ENCODE measurements at regions not wholly inside any gene's neighbourhood (a gene's known extent, or its start where the extent isn't known, plus 50 kb on each side); places are given as distances from the start of the nearest gene placed in this dataset.
"Not testable (repeated sequence)": the region's sequence is repeated elsewhere in the genome, so short reads cannot be mapped to it uniquely, and the experiment has no call there.

- no peak for DNase-seq
Measured at GRCh38 chr7:85396676-85397075, 209.8 kb upstream of the SEMA3D start.

DNA sequence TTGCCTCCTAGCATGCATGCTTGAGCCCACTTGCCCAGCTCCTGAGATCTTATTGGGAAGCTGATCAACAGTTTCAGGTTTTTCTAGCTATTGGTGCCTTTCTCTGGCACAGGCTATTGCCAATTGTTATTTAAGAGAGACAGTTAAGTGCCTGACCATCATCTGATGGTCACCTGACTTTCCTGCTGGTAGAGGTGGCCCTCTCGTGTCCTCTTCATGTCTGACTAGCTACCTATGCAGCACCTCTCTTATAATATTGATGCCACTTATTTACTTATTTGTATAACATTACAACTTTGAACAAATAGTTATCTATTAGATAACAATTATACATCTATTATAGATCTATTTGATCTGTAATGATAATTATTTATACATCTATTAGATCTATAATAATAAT, 205.9 kb upstream of the SEMA3D start:
- DNase-seq, result no peak

GRCh38 chr7:85392326-85392725, 205.5 kb upstream of the SEMA3D start:
- DNase-seq, result no peak

DNA sequence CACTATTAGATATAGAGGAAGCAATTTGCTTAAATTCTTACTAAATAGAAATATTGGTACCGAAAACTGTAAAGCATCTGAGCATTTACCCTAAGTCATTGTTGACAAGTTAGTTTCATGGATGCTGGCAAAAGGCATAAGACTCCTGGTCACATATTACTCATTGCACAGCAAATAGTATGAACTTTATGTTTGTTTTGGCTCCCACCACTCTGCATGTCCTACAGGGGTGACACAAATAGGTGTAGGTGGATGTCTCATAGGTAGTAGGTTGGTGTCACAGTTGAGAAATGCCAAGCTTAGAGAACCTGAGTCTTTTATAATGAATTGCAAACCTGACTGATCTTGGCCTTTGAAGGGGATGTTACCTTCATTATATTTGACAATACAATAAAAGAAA, 199.6 kb upstream of the SEMA3D start:
- no peak for DNase-seq

GRCh38 chr7:85384392-85384791, 197.5 kb upstream of the SEMA3D start:
- no peak for DNase-seq

DNA sequence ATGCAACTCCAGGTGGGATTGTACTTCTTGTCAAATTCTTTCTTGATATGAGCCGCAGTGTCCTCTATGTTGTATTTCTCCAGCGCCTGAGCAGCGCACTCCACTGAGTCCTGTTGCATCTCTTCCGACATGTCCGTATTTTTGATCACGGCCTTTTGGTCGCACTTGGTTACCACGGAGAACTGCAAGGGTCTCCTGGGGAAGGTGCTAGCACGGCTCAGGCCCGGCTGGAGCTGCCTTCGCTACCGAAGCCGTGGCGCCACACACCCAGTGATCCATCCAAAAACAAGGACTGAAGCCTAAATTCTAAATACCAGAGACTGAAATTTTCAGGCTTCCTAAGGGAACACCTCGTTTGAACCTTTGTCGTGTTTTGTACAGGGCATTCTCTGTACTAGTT, 194.4 kb upstream of the SEMA3D start:
- no peak for DNase-seq

DNA sequence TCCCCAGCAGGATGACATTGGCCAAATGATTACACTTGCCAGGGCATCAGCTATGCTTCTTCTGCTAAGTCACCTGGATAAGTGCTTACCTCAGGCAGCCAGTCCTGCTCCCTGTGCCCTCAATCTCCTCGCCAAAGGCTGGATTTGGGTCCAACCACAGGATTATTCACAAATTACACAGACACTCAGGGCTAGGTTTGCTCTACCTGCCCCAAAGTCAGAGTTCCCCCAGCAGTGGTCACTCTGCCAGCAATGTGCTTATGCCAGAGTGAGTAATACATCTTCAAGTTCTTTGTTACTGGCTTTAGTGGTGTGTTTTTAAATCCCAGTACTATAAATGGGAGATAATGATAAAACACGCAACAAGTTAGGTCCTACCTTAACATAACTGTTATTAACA, 189.7 kb upstream of the SEMA3D start:
- DNase-seq, result no peak

DNA sequence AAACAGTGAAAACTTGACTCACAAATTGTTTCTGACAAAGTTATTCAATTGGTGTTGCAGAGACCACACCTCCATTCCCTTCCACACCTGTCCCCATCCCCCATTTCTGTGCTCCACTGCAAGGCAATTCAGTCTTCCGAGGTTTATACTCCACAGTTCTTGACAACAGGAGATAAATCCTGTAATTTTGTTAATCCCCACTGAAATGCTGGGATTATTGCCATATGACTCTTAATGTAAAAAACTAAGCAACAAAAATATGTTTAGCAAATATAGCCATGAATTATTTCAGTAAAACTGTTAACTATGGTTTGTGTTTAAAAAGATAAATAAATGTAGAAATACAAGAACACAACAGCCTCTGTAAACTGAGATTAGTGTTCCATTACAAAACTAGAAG, 170.1 kb upstream of the SEMA3D start:
- no peak for DNase-seq

DNA sequence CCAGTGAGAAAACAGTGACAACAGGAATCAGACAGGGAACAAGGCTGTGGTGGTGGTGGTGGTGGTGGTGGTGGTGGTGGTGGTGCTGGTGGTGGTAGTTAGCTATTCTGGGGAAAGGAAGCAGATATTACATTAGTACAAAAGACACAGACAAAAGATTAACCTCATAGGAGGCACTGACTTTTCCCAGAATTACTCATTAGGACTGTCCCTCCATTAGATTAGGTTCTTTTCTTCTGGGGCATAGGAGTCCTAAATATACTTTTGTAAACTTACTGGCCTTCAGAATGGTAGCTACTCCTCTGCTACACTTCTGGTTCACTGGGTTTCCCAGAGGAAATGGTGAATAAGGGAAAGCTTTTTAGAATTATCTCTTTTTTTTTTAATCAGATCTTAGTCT, 156.6 kb upstream of the SEMA3D start:
- no peak for DNase-seq

- DNase-seq, result no peak
Measured at GRCh38 chr7:85342781-85343180, 155.9 kb upstream of the SEMA3D start.

DNA sequence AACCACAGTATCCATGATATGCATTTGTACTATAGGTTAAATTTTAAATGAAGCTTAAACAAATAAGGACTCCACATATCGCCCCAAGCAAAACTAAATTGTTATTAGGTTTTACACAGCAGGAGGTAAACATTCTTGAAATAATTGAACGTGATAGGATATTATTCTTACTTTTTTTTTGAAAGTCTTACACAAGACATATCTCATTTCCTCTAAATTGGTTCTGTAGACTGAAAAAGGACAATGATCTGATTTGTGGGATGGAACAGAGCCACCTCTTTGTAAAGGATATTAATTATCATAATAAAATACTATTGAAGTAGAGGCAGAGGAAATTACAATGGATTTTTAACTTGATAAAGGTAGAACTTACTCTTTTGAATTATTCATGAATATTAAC, 155.1 kb upstream of the SEMA3D start:
- DNase-seq, result no peak

- no peak for DNase-seq
Measured at GRCh38 chr7:85341121-85341520, 154.3 kb upstream of the SEMA3D start.

- DNase-seq, result no peak
Measured at GRCh38 chr7:85336086-85336485, 149.2 kb upstream of the SEMA3D start.

GRCh38 chr7:85335113-85335512, 148.3 kb upstream of the SEMA3D start:
- not testable (repeated sequence) for DNase-seq

DNA sequence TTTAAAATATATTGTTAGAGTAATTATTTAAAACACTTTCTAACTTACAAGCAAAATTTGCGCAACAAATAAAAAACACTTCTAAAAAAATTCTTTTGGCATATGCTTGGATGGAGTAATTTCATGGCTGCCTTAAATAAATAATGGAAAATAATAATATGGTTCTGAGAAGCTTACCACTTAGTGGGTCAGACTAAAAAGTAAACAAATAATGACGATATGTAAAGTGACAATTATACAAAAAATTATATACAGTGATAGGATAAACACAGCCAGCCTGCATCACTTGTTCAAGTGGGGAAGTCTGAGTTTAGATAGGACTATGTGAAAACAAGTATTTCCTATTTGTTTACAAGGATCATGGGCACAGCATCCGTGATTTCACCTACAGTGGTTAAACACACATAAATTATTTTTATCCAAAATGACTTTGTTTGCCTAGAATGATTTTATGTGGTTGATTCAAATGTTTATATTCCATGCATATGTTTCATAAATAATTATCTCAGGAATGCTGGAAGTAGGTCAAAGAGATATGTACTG, 141.7 kb upstream of the SEMA3D start:
- no peak for DNase-seq

GRCh38 chr7:85324145-85324799, 137.4 kb upstream of the SEMA3D start:
- DNase-seq, result no peak

DNA sequence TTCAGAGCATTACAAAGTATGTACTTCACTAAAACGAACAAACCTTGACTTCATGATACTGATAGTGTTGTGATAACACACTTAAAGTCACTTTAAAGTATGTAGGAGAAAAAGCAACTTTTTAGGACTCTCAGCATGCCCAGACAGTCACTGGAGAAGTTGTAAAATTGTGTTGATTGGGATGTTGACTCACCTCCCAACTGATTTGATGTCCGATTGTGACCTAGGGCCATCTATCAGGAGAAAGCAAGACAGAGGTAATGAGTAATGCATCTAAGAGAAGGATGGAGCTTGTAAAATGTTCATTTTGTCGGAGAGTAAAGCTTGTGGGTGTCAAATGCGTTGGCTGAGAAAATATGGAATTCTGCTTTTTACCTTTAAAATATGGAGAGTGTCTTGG, 135.4 kb upstream of the SEMA3D start:
- no peak for DNase-seq

DNA sequence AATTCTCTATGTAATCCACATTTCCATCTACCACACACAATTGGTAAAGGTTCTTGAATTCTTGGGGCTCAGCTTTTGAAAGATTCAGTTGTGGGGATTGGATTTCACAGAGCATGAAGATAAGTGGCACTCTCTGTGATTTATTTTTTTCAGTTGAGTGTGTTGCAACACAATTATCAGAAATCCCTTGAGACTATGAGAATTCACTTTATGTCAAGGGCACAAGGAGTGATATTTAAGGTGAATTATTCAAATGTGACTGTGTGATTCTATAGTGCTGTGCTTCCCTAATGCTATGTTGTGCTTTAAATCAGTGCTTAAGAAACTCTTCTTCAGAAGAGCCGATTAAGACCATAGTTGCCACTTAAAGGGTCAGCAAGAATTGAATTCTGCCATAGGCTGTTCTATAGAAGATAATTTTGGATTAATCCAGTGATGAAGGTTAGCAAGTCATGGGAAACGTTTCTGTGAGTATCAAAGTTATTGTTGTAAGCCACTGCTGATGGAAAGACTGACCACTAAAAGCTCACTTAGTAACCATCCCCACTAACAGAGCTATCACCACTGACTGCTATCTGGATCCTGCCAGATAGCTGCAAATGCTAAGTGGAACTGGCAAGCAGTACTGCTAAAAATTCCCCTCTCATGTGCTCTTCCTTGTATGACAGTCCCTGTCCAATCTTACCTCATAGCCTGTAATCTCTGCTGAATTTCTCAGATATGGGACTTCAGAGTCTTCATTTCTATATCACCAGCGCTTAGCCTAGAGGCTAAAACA, 134.0 kb upstream of the SEMA3D start:
- no peak for DNase-seq

- no peak for DNase-seq
Measured at GRCh38 chr7:85316489-85316888, 129.6 kb upstream of the SEMA3D start.

- DNase-seq, result no peak
Measured at GRCh38 chr7:85310301-85310700, 123.4 kb upstream of the SEMA3D start.

DNA sequence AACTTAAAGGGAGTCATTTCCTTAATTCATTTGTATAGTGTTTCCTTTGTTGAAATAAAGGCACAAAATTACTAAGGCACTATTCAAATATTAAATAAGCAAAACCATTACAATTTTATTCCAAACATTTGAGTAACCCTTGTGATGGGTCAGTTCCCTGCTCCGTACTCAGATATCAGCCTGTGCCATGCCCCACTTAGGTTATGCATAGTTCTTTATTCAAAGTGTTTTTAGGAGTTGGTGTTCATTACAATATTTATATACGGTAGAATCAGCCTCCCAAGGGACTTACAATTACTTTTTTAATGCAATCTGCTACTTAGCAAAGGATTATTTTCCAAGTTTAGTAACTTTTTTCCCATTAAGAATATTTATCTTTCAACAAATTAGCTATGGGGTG, 119.3 kb upstream of the SEMA3D start:
- no peak for DNase-seq

DNA sequence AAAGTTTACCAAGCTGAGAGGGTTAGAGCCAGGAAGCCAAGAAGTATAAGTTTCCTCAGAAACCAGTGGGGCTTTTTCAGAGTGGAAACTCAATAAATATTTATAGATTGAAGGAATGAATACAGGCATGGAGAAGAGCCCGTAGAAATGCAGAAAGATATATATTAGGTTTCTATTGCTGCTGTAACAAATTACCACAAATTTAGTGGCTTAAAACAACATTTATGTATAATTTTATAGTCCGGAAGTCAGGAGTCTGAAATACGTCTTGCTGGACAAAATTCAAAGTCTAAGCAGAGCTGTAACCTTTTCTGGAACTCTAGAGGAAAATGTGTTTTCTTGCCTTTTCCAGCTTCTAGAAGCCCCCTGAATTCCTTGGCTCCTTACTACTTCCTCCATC, 107.3 kb upstream of the SEMA3D start:
- DNase-seq, result no peak

DNA sequence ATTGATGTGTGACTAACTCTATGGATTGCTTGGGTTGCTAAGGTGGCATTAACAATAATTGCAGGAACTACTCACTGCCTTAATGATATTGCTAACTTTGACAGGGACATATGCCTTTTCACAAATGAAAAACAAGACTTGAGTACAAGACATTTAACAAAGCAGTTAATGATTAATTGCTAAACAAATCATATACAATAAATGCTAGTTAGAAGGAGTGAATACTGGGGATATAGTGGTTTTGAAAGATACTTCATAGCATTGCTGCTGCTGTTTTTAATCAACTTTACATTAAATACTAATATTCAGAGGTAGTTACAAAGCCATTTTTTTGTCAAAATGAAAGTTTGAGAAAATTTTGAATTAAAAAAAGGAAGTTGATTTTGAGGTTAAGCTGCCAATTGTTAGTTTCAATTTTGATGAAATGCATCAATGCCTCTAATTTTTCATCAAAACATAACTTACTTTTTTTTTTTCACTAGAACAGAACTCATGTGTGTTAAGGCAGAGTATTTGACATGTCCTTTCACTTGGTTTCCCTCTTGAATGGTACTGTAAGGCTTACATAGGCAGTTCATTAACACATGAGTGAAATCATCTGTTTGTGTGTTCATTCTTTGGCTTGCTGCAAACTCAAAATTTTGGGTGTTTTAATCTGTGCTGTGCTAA, 106.2 kb upstream of the SEMA3D start:
- DNase-seq, result no peak

DNA sequence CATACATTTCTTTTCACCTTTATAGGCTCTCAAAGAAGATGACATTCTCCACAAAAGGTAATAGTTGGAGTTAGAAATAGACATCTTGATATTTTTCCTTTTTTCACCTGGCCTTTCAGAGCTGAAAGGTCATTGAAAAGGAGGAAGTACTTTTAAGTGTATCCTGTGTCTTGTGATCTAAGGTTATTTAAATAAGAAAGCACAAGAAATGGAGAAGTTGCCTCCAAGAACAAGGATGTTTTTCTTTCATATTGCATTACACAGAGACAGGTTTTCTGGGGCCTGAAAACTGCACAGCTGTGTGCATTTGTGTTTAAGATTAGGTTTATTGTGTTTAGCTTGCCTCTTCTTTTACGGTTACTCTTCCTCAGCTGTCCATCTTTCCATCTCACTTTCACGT, 103.4 kb upstream of the SEMA3D start:
- no peak for DNase-seq
